Stimulated activated CD8-positive, alpha-beta memory T cell treated with anti-CD3 and anti-CD28 coated beads, Interleukin-15, amount 100 ng/mL, for 24 hours (primary cell): ENCODE measurements at regions not wholly inside any gene's neighbourhood (a gene's known extent, or its start where the extent isn't known, plus 50 kb on each side); places are given as distances from the start of the nearest gene placed in this dataset.
"Not testable (repeated sequence)": the region's sequence is repeated elsewhere in the genome, so short reads cannot be mapped to it uniquely, and the experiment has no call there.

Experiments
- DNase-seq: peaks from one replicate; pipeline ENCODE4 v3.0.0-alpha.2; 2020; ENCODE audit warnings: low read depth

DNA sequence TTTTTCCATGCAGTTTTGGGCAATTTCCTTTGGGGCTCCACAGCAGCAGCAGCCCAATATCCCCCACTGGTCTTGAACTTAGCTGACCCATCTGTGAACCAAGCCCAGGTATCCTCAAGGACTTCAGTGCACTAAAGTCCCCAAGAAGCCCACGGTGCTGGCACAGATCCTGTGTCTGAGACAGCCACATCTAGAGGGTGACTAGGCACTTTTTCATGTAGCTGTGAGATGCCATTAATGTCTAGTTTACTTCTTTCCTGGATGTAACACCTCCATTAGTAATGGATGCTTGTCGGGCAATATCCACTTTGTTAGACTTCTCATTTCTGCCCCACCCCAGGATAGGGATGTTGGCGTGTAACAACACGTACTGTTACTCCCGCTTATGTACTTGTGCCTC lies 117.9 kb downstream of the GPCPD1 start:
- DNase-seq: no peak

DNA sequence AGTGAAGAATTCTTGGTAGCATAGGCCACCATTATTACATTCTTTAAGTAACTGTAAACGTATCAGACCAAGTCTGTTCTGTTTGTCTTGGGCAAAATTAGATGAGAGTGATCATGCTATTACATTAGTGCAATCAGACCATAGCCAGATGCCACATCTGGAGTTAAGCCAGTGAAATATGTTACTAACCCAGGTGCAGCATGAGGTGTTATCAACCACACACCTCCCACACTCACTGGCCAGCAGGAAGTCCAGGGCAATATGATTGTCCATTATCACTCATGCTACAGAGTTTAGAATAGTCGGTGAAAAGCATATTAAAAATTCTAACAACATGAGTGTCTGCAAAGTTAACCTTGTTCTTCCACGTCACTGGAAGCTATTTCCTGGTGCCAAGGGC lies 119.4 kb downstream of the GPCPD1 start:
- no peak for DNase-seq

DNA sequence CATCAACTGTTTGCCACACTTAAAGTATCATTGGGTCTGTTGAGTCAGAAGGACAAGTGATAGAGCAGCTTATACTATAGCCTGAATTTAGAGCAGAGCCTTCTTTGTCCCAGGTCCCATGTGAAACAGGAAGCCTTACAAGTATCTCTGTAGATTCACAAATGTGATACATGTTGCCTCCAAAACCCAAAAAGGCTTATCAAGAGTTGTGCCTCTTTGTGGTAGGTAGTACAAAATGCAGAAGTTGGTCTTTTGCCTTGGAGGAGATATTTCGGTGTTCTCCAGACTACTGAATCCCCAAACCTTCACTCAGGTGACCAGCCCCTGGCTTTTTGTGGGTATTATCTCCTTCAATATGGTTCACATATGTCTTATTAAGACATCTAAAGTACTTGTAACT lies 121.2 kb downstream of the GPCPD1 start:
- DNase-seq: no peak

DNA sequence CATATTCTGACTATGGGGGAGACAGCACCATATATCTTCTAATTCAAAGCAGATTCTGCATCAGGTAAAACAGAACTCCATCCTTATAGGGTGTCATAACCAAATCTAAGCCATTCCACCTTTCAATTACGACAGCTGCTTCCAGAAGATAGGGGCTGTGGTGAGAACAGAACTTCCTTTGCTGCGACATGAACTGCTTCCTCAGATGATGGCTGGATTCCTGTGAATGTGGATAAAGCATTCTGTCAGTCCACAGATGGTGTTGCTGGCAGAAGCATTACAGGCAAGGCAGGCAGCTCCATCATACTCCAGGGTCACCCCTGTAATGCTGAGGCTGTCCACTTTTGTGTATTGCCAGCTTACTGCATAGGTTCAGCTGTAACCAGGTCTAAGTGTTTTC lies 122.0 kb downstream of the GPCPD1 start:
- DNase-seq: no peak

DNA sequence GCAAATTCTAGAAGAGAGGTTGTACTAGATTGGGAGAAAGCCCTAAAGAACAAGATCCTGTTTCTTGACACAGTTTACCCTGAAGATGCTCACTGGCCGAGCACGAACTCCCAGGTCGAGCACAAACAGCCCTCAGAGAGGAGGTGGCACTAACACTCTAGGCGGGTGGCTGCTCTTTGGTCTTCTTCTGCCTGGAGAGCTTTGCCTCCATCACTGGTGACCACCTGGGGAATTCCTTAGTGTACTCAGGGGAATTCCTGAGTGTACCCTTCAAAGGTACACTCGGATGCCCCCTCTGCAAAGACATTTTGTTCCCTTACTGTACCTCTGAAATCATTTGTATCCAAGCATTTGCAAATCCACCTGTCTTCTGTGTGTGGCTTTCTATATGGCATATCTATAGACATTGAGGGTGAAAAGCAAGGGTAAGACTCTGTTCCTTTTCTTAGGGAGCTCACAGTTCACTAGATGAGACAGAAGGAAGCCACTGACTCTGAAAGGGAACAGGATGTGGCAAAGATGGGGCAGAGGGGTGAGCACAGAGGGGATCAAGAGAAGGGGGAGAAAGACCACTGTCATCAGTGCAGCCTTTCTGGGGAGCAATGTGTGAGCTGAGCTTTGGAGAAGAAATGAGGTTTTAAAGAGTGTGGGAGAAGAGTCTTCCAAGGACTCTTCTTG lies 124.3 kb downstream of the GPCPD1 start:
- no peak for DNase-seq

DNA sequence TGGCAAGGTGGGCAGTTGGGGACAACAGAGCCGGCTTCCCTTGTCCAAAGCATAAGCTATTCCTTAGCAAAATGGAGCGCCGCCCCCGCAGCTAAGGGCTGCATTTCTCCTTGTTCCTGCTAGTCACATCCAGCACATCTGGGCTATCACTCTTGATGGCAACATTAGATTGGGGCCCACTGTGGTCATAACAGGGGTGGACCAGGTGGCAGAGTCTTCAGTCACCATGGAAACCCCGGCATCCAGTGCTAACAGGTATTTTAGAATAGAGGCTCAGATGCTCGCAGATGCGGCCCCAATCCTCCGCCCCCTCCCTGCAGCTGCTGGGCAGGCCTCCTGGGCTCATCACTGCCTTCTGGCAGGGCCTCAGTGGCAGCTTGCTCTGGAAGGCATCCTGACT lies 125.9 kb downstream of the GPCPD1 start:
- DNase-seq: no peak

DNA sequence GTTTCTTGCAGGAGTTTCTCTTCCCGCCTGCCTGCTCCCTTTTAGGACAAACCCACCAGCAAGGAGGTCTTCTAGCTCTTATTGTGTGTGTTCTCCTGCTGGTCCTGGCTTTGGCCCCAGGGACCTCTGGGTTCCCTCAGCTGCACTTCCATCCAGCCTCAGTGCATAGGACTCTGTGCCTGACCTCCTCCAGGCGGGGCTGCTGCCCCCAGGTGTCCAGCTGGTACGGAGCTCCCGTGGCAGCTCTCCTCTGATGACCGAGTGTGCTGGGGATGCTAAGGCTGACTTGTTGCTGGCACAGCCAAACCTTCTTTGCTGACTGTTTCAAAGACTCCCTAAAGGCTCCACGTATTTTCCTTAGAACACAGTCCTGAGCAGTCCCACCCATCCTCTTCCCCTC lies 126.5 kb downstream of the GPCPD1 start:
- no peak for DNase-seq

DNA sequence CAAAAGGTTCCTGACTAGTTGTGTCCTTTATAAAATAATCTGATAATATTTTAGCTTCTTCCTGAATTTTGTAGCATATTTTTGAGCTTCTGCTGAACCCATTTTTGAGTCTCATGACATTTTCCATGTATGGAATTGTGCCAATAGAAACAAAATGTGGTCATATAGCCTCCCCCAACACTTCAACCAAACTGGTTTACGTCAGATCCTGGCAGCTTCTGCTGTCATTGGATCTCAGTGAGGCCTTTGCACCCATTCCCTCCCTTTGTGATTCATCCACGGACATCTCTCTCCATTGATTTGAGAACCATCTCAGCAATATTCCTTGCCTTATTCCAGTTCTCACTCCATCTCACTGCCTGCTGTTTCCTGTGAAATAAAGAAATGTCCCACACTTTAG lies 128.0 kb downstream of the GPCPD1 start:
- DNase-seq: no peak

DNA sequence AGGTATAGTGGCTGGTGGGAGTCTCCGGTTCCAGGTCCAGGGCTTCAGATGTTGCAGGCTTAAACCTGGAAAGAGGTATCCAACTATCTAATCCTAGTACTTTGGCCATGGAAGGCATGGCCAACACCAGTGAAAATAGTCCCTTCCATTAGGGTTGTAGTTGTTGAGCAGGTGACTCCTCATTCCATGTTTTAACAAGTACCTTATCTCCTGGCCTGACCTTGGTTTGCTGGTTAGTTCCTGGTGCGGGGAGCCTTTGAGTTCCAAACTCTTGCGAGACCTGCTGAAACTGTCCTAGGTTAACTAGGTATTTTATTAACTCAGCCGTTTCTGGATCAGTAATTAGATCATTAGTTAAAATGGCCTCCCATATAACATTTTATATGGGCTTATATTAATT lies 128.9 kb downstream of the GPCPD1 start:
- no peak for DNase-seq

DNA sequence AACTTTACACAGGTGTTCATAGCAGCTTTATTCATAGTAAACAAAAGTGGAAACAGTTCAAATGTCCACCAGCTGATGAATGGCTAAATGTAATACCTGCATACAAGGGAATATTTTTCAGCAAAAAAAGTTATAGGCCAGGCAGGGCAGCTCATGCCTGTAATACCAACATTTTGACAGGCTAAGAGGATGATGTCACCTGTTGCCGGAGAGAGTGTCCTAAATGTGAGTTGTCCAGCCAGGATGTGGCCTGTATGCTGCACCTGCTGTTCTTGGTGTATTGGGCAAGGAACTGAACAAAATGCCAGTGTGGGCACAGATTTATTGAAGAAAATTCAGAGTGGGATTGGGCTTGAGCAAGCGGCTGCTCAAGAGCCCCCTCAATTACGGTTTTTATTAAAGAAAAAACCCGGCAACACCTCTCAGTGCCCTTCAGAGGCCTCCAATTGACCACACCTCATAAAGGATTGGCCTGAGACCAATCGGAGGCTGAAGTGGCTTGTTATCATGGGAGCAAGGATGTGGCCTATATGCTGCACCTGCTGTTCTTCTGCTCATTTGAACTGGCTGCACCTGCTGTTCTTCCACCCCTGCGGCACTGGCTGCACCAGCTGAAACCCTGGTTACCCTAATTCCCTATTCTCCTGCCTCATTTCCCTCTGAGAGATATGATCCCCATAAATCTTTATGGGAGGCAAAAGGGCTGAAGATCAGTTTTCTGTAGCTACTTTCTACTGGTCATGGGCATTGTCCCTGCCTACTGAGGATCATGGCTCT lies 129.8 kb downstream of the GPCPD1 start:
- no peak for DNase-seq

DNA sequence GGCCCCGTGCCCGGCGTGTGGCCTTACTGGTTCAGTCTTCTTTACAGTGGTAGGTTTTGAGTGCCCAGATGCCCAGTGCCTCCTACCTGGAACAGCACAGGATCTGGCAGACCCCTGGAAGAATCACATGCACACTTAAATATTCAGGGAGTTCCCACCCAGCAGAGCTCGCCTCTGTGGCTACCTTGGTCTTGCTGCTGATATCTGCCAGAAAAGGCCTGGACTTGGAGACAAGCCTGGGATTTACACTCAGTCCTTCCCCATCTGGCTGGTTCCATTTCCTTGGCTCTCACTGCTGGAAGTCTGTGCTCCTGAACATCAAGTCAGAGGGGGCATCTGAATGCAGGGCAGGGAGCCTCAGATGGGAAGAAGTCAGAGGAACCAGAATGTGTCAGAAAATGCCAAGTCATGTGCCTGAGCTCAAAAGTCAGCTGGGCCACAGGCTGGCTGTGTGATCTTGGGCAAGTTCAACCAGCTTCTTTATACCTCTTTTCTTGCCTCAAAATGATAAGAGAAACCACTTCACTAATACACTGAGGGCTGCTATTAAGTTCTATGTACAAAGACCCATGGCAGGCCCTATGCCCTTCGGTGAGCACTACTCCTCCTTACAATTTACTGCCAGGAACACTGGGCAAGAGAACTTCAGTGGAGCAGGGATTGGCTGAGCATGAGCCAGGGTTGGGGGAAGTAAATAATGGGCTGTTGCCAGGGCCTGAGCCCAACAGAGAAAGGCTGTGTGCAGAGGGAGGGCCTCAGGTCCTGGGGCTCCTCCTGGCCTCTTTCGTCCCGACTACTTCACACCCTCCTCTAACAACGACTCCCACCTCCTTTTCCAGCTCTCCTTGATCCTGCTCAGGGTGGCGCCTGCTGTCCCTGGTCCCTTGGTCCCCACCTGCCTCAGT lies 135.9 kb downstream of the GPCPD1 start:
- DNase-seq: no peak

DNA sequence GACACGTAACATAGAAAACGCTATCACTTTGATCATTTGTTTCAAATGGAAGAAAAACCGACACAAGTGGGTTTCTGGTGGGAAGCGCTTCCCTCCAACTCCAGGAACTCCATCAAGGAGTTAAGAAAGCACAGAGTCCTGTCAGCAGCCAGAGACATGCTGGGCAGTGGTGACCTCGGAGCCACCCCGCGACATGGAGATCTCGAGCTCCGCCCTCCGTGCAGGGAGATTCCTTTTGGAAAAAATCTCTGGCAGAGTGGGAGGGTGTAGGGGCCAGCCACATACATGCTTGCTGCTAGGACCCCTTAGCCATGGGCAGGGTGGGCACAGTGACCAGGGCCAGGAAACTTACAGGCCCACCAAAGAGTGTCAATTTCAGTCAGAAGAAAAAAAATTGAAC lies 138.9 kb downstream of the GPCPD1 start:
- not testable (repeated sequence) for DNase-seq

DNA sequence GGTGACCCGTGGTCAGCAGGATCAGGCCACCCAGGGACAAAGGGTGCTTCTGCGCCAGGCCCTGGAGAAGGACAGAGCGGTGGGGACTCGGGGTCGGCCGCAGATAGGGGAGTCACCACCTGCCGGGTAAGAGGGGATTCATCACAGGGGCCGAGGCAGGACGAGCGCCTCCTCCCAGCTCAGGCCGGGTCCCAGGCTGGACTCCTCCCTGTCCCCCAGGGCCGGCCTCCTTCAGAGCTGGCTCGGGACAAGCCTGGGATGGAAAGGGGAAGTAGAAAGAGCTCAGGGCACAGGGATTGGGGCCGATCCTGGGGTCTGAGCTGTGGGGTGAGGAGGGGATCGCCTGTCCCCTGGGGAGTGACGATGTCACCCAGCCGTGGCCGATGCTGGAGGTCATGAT lies 139.4 kb downstream of the GPCPD1 start:
- DNase-seq: no peak

DNA sequence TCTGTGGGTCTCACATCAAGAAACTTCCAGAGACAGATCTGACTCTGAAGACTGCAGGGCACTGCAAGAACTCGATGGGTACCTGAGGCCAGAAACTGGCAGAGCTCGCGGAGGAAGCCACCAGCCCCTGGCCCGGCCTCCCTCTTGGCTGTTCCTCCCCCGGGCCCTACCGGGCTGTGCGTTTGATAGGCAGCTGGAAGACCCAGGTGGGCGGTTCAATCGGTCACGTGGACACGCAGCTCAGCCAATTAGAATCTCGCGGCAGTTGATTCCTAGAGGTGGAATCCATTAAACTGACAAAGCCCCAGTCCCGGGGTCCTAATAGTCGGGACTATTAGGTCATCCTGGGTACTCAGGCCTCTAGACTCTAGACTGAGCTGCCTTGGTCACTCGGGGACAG lies 139.9 kb downstream of the GPCPD1 start:
- no peak for DNase-seq

DNA sequence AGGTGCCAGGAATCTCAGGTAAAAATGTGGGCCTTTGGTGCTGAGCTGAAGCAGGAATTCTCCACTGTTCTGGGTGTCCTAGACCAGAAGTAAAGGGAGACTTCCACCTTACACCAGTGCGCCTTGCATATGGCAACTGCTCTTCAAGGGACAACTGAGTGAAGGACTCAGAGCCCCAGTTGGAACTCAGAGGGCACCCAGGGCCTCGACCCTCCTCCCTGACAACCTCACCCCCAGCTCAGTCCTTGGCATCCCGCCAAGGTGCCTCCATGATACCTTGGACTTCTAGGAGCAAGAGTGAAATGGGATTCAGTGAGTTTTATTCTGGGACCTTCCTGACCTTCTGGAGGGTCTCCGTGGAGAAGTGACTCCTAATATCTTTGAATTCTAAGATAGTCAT lies 140.3 kb downstream of the GPCPD1 start:
- no peak for DNase-seq

DNA sequence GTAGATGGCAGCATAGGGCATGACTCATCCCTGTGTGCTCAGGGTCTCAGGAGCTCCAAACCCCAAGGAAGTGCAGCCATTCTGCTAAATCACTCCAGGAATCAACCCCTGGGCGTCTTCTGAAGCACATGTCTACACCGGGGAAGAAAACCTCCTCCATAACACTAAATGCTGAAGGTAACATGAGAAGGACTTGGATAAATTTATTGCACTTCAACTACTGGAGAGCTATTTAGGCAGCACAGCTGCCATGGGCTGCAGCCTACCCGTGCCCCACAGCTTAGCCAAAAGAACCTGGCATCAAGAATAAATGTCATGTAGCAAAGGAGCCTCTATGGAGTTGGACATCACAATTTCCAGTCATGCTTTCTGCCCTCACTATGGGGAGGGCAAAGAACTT lies 141.7 kb downstream of the GPCPD1 start:
- DNase-seq: no peak

DNA sequence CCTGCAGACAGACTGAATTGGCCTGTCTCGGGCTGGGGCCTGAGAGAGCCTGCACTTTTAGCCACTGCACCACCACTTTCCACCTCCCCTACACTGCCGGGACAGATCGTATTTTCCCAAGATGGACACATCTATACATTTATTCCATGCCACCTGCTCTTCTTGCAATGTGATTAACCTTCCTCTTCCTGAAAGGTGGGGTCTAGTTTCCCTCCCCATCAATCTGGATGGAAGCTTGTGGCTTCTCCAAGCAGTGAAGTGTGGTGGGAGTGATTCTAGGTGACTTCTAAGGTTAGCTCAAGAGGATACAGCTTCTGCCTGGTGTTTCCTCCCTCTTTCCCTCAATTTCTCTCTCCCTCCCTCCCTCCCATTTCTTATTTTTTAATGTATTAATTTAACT lies 143.7 kb downstream of the GPCPD1 start:
- no peak for DNase-seq

DNA sequence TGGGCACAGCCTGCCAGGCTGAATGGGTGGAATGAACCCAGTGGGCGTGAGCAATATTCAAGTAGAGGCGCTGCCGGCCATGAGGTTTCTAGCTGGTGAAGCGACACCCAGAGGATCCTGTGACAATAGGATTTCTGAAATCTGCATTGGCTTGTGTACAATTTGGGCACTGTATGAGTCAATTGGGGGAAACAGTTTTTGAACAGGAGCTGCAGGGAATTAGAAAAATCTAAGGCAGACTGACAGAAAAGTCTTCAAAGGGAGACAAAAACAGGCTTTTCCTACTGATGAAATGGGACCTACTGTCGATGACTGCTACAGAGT lies 145.2 kb downstream of the GPCPD1 start:
- no peak for DNase-seq

DNA sequence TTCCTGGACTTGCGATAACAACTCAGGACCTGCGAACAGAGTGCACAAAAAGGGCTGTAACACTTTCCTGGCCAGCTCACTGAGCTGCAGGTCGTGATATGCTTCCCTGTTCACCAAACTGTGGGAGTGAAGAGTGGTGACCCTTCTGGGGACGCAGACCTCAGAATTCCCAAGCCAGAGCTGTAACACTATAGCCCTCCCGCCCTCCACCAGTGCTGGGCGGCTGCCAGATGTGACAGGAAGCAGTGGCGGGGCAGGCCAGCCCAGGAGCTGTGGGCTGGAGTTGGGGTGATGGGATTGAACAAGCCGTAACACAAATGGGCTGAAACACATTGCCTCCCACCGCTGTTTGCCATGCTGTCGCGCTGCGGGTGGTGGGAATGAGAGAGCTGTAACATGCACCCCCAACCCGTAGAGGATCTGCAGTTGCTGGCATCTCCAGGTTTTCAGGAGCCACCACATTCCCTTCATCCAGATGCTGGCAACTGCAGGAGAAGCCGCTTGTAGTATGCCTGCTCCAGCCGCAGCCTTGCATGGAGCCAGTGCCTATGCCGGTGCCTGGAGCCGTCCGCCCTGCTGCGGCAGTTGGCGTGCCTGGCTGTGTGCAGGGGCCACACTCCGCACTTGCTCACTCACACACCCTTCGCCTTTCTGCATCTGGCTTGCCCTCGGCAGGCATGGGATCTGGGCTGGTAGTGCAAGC lies 145.8 kb downstream of the GPCPD1 start:
- no peak for DNase-seq

DNA sequence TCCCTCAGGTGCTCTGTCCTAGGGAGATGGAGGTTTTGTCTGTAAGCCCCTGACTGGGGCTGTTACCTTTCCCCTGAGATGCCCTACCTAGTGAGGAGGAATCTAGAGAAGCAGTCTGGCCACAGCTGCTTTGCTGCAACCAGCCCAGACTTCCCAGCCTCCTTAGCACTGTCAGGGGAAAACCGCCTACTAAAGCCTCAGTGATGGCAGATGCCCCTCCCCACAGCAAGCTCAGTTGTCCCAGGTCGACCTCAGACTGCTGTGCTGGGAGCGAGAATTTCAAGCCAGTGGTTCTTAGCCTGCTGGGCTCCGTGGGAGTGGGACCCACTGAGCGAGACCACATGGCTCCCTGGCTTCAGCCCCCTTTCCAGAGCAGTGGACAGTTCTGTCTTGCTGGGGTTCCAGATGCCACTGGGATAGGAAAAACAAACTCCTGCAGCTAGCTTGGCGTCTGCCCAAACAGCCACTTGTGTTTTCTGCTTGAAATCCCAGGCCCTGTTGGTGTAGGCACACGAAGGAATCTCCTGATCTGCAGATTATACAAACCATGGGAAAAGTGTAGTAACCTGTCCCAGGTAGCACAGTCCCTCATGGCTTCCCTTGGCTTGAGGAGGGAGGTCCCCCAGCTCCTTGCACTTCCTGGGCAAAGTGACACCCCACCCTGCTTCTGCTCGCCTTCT lies 146.4 kb upstream of the PROKR2 start:
- DNase-seq: no peak

DNA sequence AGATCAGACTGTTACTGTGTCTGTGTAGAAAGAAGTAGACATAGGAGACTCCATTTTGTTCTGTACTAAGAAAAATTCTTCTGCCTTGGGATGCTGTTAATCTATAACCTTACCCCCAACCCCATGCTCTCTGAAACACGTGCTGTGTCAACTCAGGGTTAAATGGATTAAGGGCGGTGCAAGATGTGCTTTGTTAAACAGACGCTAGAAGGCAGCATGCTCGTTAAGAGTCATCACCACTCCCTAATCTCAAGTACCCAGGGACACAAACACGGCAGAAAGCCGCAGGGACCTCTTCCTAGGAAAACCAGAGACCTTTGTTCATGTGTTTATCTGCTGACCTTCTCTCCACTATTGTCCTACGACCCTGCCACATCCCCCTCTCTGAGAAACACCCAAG lies 137.0 kb upstream of the PROKR2 start:
- not testable (repeated sequence) for DNase-seq

DNA sequence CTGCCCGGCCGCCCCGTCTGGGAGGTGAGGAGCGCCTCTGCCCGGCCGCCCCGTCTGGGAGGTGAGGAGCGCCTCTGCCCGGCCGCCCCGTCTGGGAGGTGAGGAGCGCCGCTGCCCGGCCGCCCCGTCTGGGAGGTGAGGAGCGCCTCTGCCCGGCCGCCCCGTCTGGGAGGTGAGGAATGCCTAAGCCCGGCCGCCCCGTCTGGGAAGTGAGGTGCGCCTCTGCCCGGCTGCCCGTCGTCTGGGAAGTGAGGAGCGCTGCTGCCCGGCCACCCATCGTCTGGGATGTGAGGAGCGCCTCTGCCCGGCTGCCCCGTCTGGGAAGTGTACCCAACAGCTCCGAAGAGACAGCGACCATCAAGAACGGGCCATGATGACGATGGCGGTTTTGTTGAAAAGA lies 136.6 kb upstream of the PROKR2 start:
- DNase-seq: not testable (repeated sequence)
